ENCODE measurements at regions not wholly inside any gene's neighbourhood (a gene's known extent, or its start where the extent isn't known, plus 50 kb on each side); places are given as distances from the start of the nearest gene placed in this dataset.

GRCh38 chr6:40692337-40692736 lies 105.2 kb upstream of the LRFN2 start (continued):
- TF ChIP-seq ZNF432 (CRISPR knock-in tag; IDR thresholded peaks at IDR 0.05; ENCODE audit: borderline replicate concordance) (no peak), NRL (CRISPR knock-in tag; IDR thresholded peaks at IDR 0.05; ENCODE audit: borderline replicate concordance) (no peak)

GRCh38 chr6:40689185-40689584 lies 102.0 kb upstream of the LRFN2 start:
- H3K4me3 ChIP-seq (replicated peaks in 1 of 3; ENCODE audit: insufficient read depth in 1 of 3, low read depth in 2 of 3, low read length in 3 of 3), result no peak overlapping the region
- 49% methylated on average over 4 of the region's 4 CpGs for WGBS (ENCODE audit: low lambda C conversion rate)
- ATAC-seq, result no peak
- H3K9ac ChIP-seq (ENCODE audit: insufficient read depth, low read depth, low read length), result no peak overlapping the region
- ChIA-PET POLR2A (no interaction called here), CTCF (ENCODE audit: low intra/inter-chr PET ratio, low total read pairs) (no interaction called here)
- H3K79me2 ChIP-seq (ENCODE audit: insufficient read depth, low read length), result no peaks in the 10 kb centered on the region
- no peak for TF ChIP-seq ZNF333 (CRISPR knock-in tag; IDR thresholded peaks at IDR 0.05; ENCODE audit: borderline replicate concordance)
- TF ChIP-seq ZNF572 (CRISPR knock-in tag; IDR thresholded peaks at IDR 0.05), result no peak
- TF ChIP-seq RFXANK (CRISPR knock-in tag; IDR thresholded peaks at IDR 0.05), result no peak
- H3K27ac ChIP-seq (ENCODE audit: extremely low read length, insufficient read depth, low read length), result no peak overlapping the region
- in situ Hi-C loops (cut with HindIII; ENCODE audit: extremely low pct_ligation_motif_present, low pct_unique_long_range_greater_than_20kb) (no loop called here), intact Hi-C loops (cut with micrococcal nuclease; ENCODE audit: unreplicated experiment) (no loop called here)
- BruUV-seq (replicated peaks), result no TSS peak
- H2AFZ ChIP-seq (ENCODE audit: low read length), result no peak overlapping the region
- peaks cover 7% of the 10 kb centered on the region; the same call in 1 of the 2 replicates for H3K9me3 ChIP-seq (ENCODE audit: low read length)
- H4K20me1 ChIP-seq (ENCODE audit: insufficient read depth, low read length), result no peaks in the 10 kb centered on the region
- H3K27me3 ChIP-seq (ENCODE audit: control insufficient read depth in 1 of 2, insufficient read depth in 2 of 2, low read length in 2 of 2), result no peaks in the 10 kb centered on the region
- no peak for DNase-seq (ENCODE audit: low spot score)
- no peaks in the 10 kb centered on the region for H3K4me1 ChIP-seq (ENCODE audit: insufficient read depth, low read length)
- FAIRE-seq, result no peak
- no peaks in the 10 kb centered on the region for H3K36me3 ChIP-seq (replicated peaks in 1 of 2; ENCODE audit: control insufficient read depth in 1 of 2, insufficient read depth in 2 of 2, low read length in 2 of 2)
- no peak overlapping the region for H3K4me2 ChIP-seq (ENCODE audit: low read depth, low read length)

- Histone ChIP-seq H4K20me1 (ENCODE audit: insufficient read depth, low read length) (no peaks in the 10 kb centered on the region), H3K27ac (ENCODE audit: extremely low read length, insufficient read depth, low read length) (no peak overlapping the region), H2AFZ (ENCODE audit: low read length) (no peak overlapping the region), H3K4me3 (replicated peaks in 1 of 3; ENCODE audit: insufficient read depth in 1 of 3, low read depth in 2 of 3, low read length in 3 of 3) (no peak overlapping the region), H3K4me2 (ENCODE audit: low read depth, low read length) (no peak overlapping the region), H3K4me1 (ENCODE audit: insufficient read depth, low read length) (no peaks in the 10 kb centered on the region), H3K9ac (ENCODE audit: insufficient read depth, low read depth, low read length) (no peak overlapping the region), H3K27me3 (ENCODE audit: control insufficient read depth in 1 of 2, insufficient read depth in 2 of 2, low read length in 2 of 2) (no peaks in the 10 kb centered on the region), H3K9me3 (ENCODE audit: low read length) (peaks cover 7% of the 10 kb centered on the region; the same call in 1 of the 2 replicates), H3K79me2 (ENCODE audit: insufficient read depth, low read length) (no peaks in the 10 kb centered on the region), H3K36me3 (replicated peaks in 1 of 2; ENCODE audit: control insufficient read depth in 1 of 2, insufficient read depth in 2 of 2, low read length in 2 of 2) (no peaks in the 10 kb centered on the region)
- no TSS peak for BruUV-seq (replicated peaks)
- POLR2A ChIA-PET, result no interaction called here
- CTCF ChIA-PET (ENCODE audit: low intra/inter-chr PET ratio, low total read pairs), result no interaction called here
- FAIRE-seq (no peak), ATAC-seq (no peak), DNase-seq (ENCODE audit: low spot score) (no peak)
- intact Hi-C loops (cut with micrococcal nuclease; ENCODE audit: unreplicated experiment) (no loop called here), in situ Hi-C loops (cut with HindIII; ENCODE audit: extremely low pct_ligation_motif_present, low pct_unique_long_range_greater_than_20kb) (no loop called here)
- 2% methylated on average over 7 of the region's 7 CpGs for WGBS (ENCODE audit: low lambda C conversion rate)
- TF ChIP-seq MYNN (CRISPR knock-in tag; IDR thresholded peaks at IDR 0.05; ENCODE audit: low read depth) (no peak), AHDC1 (CRISPR knock-in tag; IDR thresholded peaks at IDR 0.05; ENCODE audit: borderline replicate concordance) (no peak), RAD51 (IDR thresholded peaks at IDR 0.05; ENCODE audit: borderline replicate concordance) (no peak), TEAD3 (CRISPR knock-in tag; optimal IDR thresholded peaks at IDR 0.05; ENCODE audit: borderline replicate concordance) (no peak)
Measured at GRCh38 chr6:40688214-40688761, 101.1 kb upstream of the LRFN2 start.
